SH-SY5Y (cell line): ENCODE measurements at regions not wholly inside any gene's neighbourhood (a gene's known extent, or its start where the extent isn't known, plus 50 kb on each side); places are given as distances from the start of the nearest gene placed in this dataset.

Experiments used
- GATA2 ChIP-seq: IDR thresholded peaks from 2 replicates; pipeline ENCODE4 v1.6.1; 2011; ENCODE audit warnings: mild to moderate bottlenecking, low read depth, low read length
- GATA3 ChIP-seq: IDR thresholded peaks from 2 replicates; pipeline ENCODE4 v1.6.1; 2011; ENCODE audit warnings: low read depth, mild to moderate bottlenecking, low read length, moderate library complexity

DNA sequence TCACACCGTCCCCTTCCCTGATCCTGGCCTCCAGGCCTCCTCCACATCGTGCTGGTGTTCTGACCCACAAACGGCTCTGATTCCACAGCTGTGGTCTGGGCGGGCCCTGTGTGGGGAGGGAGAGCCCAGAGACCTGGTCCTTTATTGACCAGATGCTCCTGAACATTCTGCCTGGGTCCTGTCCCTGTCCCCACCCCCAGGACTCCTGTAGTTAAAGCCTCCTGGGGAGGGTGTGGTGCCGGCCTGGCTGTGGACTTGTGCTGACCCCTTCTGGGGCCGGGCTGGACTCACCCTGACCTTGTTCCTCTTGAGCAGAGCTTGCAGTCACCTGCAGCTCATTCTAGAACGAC, 128.7 kb downstream of the CTTN start:
- no peak for TF ChIP-seq GATA3
- TF ChIP-seq GATA2, result no peak
